ENCODE measurements at regions not wholly inside any gene's neighbourhood (a gene's known extent, or its start where the extent isn't known, plus 50 kb on each side); places are given as distances from the start of the nearest gene placed in this dataset.

DNA sequence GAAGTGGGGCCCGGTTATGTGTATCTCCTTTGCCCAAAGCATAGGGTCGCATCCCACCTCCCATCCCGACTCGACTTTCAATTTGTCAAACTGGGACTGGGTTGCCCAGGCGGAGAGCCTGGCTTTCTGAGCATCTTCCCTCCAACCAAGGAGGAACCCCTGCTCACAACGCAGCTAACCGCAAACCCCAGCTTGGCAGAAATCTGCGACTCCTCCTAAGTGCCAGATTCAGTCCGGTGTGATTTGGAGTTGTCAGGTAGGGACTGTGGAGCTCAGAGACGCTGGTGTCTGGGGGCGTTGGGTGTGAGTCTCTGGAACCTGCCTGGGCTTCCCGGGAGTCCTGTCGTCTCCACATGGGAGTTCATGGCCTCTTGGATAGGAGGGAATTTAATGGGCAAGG lies 1126.7 kb downstream of the AACS start:
- no peak overlapping the region for H3K4me3 ChIP-seq (ENCODE audit: low read length)
- TF ChIP-seq, protein P1, sequence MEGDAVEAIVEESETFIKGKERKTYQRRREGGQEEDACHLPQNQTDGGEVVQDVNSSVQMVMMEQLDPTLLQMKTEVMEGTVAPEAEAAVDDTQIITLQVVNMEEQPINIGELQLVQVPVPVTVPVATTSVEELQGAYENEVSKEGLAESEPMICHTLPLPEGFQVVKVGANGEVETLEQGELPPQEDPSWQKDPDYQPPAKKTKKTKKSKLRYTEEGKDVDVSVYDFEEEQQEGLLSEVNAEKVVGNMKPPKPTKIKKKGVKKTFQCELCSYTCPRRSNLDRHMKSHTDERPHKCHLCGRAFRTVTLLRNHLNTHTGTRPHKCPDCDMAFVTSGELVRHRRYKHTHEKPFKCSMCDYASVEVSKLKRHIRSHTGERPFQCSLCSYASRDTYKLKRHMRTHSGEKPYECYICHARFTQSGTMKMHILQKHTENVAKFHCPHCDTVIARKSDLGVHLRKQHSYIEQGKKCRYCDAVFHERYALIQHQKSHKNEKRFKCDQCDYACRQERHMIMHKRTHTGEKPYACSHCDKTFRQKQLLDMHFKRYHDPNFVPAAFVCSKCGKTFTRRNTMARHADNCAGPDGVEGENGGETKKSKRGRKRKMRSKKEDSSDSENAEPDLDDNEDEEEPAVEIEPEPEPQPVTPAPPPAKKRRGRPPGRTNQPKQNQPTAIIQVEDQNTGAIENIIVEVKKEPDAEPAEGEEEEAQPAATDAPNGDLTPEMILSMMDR (conservative IDR thresholded peaks at IDR 0.05; ENCODE audit: low read length), result no peak

DNA sequence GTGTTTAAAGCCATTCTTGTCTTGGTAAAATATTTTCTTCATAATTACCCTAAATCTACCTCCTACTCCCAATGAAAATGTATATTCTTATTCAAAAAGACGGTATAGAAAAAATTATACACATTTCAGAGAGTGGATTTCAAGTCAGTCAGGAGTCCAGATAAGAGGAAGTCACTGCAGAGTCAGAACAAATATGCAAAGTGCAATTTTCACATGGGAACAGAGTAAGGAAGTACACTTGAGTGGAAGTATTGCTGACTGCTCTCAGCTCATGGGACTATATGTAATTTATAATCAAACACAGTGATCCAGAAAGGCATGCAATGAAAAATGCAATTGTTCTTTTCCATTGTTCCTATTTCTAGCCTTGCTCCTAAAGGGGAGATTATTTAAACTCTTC lies 1128.0 kb downstream of the AACS start:
- TF ChIP-seq, protein P1 (conservative IDR thresholded peaks at IDR 0.05; ENCODE audit: low read length), result no peak
- no peak for DNase-seq (ENCODE audit: low read depth)
- H3K4me3 ChIP-seq (ENCODE audit: low read length), result no peak overlapping the region

More for the DNA sequence above, 1126.7 kb downstream of the AACS start:
- DNase-seq (ENCODE audit: low read depth), result no peak

DNA sequence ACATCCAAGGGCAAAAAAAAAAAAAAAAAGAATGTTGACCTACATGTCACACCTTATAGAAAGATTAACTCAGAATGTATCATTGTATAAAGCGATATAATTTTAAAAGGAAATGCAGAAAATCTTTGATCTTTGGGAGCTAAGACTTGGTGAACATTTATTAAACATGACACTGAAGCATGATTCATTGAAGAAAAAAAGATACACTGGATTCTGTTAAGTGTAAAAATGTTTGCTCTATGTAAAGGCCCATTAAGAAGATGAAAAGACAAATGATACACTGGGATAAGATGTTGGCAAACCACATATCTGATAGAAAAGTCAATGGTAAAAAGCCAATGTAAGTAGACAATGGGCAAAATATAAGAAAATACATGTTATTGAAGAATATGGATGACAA lies 1131.0 kb downstream of the AACS start:
- TF ChIP-seq, protein P1 (conservative IDR thresholded peaks at IDR 0.05; ENCODE audit: low read length), result no peak
- H3K4me3 ChIP-seq (ENCODE audit: low read length), result no peak overlapping the region
- DNase-seq (ENCODE audit: low read depth), result no peak

DNA sequence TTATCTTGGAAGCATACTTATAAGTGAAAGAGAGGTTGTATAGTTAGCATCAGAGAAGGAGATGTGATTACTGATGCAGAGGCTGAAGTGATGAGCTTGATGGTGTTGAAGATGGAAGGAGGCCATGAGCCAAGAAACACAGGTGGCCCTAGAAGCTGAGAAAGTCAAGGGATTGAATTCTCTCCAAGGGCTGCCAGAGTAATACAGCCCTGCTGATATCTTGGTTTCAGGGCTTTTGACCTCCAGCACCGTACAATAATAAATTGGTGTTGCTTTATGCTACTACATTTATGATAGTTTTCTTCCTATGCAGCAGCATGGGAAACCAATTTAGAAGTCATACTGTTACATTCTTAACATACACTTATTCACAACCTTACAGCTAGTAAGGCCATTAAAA lies 1133.3 kb downstream of the AACS start:
- no peak overlapping the region for H3K4me3 ChIP-seq (ENCODE audit: low read length)
- TF ChIP-seq, protein P1 (conservative IDR thresholded peaks at IDR 0.05; ENCODE audit: low read length), result no peak
- DNase-seq (ENCODE audit: low read depth), result no peak

DNA sequence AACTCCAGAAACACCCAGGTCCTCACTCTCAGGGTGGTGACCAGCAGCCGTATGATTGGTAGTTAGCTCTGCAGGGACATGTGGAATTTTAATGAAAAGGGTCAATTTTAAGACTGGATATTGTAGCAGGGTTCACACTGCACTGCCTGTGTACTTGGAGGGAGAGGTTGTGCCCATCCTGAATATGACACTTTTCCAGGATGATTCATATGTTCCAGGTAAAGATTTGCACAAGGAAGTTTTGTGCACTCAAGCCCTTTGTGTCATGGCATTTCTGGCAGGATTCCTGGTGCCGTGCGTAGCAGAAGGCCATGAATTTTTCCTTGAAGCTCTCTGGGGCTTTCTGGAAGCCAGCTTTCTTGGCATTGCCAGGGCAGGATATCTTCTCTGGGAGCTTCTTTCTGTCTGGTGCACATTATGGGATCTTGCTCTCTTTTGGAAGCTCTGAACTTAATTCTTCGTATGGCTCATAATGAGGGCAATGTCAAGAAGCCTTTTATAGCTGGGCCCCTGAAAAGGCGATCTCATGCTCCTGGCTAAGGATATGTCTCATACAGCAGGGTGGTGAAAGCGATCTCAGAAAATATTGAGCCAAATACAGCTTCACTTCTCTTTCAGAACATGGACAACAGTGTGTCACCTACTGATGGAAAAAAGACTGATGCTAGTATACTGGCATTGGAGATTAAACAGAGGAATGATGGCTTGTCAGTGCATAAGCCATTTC lies 1133.9 kb downstream of the AACS start:
- H3K4me3 ChIP-seq (ENCODE audit: low read length), result no peak overlapping the region
- no peak for DNase-seq (ENCODE audit: low read depth)
- TF ChIP-seq, protein P1 (conservative IDR thresholded peaks at IDR 0.05; ENCODE audit: low read length), result no peak

DNA sequence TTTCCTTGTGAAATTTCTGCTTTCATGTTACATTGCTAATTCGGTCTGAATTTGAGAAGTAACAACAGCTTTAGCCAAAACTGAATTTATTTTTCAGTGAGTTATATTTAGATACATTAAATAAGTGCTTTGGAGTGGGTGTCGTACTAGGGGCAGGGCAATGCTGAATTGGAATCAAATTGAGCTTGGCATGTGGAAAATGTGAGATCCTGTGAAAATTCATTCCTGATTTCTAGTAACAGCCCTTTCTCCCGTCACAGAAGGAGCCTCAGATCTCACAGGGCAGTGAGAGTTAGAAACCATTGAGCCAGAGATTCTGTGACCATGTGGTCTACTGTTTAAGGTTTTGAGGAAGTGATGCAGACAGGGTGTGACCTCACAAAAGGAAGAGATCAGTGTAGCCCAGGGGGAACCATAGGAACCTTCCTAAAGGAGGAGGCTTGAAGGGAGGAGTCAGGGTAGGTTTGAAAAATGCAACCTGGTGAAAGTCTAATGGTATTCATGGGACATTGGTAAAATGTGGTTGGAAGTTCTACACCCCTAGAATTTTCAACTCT lies 1136.8 kb downstream of the AACS start:
- no peak overlapping the region for H3K4me3 ChIP-seq (ENCODE audit: low read length)
- DNase-seq (ENCODE audit: low read depth), result no peak
- TF ChIP-seq, protein P1 (conservative IDR thresholded peaks at IDR 0.05; ENCODE audit: low read length), result no peak

DNA sequence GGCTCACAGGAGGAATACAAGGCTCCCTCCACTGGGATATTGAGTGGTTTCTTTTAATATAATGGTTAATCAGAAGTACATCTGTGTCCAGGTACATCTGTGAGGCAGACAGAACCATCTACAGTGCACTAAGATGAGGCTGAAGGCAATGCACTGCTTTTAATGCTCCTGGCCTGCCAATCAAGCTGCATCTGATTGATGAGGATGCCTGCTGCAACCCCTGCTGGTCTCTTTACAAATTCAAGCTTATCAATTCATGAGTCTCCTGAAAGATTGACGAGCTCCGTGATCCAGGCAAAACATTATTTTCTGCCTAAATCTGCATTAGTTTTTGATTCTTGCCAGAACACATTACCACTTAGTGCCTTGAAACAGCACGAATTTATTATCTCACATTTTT lies 1139.1 kb downstream of the AACS start:
- DNase-seq (ENCODE audit: low read depth), result no peak
- H3K4me3 ChIP-seq (ENCODE audit: low read length), result no peak overlapping the region
- TF ChIP-seq, protein P1 (conservative IDR thresholded peaks at IDR 0.05; ENCODE audit: low read length), result no peak

Measured in AG10803 (cell line).